NCI-H2081 (cell line): ENCODE measurements at regions not wholly inside any gene's neighbourhood (a gene's known extent, or its start where the extent isn't known, plus 50 kb on each side); places are given as distances from the start of the nearest gene placed in this dataset.
"Not testable (repeated sequence)": the region's sequence is repeated elsewhere in the genome, so short reads cannot be mapped to it uniquely, and the experiment has no call there.

Source experiments
- DNase-seq, 2 experiments: peaks; one replicate each; lab custom pipeline; 2025; lab: John Stamatoyannopoulos, UW

DNA sequence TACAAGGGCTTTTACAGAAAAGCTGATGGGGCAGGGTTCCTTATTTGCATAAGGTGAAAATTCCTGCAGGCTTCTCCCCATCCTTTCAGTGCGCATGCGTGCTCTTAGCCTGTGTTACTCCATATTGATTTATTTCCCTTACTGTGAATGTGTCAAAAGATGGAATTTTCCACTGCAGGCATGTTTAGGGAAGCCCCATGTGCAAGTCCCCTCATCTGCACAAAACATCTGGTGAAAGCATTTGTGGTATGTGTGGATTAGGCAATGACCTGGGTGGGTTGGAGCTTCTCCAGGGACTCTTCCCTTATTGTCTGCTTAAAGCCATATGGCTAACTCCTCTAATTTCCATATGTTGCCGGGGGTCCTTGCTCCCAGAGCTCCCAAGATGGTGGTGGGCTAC is 912.7 kb upstream of the LRFN5 start:
- no peak for DNase-seq

DNA sequence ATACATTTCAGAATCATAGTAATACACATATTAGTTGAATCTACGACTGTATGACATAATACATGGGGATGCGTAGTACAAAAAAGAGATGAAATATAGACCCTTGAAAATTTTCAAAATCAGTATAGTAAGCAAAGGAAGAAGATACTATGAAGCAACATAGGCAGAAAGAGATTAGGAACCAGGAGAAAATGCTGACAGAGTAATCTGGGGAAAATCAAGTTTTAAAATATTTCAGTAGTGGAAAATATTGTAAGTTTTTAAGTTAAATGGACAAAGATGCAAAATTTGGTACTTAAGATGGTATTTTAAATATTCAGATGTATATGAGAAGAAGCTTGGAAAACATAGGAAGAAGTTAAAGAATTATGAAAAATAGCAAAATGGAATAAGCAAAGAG is 915.6 kb upstream of the LRFN5 start:
- no peak for DNase-seq

DNA sequence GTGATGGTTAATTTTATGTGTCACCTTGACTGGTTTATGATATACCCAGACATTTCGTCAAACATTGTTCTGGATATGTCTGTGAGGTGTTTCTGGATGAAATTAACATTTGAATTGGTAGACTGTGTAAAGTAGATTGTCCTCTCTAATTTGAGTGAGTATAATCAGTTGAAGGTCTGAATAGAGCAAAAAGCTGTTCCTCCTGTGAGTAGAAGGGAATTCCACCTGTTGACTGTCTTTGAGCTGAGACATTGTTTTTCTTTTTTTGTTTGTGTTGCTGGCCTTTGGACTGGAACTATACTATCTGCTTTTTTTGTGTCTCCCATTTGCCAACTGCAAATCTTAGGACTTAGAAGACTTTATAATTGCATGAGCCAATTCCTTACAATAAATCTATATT is 920.9 kb upstream of the LRFN5 start:
- DNase-seq: no peak

DNA sequence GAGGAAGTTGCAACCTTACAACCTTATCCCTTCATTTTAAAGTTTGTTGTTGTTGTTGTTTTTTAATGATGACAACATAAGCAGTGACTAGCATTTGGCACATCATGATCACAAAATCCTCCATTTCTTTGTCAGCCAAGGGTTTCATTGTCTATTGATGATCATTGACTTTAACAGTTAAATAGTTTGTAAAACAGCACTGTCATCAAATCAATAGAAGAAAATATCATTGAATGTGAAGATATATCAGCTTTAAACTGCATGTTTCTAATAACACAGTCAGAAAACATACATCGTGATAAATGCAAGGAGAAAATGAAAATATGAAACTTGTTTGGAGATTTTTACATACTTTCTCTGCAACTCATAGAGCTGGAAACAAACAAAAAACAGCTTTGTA is 922.3 kb upstream of the LRFN5 start:
- no peak for DNase-seq

DNA sequence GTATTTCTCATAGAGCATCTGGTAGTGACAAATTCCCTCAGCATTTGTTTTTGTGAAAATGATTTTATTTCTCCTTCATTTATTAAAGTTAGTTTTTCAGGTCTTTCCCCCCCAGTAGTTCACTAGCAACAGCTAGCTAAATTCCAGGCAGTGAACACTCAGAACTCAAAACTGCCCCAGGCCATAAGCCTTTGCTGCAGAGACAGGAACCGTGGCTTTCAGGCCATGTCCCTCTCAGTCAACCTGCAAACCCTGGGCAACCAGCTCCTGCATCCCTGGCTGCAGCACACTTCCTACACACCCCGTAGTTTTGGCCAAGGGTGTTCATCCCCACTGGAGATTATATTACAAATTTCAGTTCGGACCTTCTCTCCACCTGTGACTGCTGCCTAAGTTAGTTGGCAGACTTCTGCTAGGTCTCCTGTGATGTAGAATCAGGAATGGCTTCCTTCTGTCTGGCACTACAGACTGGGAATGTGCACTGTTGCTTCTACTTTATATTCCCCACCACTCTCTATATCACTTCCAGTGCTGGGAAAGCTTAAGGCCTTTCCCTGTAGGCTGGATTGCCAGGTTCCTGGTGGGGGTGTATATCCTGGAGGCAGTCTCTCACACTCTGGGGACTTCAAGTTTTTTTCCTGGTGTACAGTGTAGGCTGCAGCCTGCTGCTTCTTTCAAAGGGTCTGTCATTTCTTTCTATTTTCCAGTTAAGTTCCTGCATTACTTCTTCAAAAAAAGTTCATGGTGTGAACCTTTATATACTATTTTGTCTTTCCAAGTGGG is 924.4 kb upstream of the LRFN5 start:
- no peak for DNase-seq

DNA sequence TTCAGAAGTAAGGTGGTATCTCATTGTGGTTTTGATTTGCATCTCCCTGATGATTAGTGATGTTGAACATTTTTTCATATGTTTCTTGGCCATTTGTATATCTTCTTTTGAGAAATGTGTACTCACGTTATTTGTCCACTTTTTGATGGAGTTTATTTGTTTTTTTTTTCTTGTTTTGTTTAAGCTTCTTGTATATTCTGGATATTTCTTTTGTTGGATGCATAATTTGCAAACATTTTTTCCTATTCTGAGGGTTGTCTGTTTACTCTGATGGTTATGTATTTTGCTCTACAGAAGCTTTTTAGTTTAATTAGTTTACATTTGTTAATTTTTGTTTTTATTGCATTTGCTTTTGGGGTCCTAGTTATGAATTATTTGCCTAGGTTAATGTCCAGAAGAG is 927.4 kb upstream of the LRFN5 start:
- DNase-seq: no peak

DNA sequence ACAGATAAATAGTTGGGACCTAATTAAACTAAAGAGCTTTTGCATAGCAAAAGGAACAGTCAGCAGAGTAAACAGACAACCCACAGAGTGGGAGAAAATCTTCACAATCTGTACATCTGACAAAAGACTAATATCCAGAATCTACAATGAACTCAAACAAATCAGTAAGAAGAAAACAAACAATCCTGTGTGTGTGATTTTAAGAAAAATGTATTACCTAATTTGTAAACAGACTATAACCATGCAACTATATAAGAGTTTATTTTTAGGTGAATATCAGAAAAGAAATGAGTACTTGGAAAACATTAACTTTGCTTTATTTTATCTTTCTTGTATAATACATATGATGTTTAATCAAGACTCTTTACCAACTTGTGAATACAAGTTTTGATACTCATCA is 929.5 kb upstream of the LRFN5 start:
- DNase-seq: not testable (repeated sequence)

DNA sequence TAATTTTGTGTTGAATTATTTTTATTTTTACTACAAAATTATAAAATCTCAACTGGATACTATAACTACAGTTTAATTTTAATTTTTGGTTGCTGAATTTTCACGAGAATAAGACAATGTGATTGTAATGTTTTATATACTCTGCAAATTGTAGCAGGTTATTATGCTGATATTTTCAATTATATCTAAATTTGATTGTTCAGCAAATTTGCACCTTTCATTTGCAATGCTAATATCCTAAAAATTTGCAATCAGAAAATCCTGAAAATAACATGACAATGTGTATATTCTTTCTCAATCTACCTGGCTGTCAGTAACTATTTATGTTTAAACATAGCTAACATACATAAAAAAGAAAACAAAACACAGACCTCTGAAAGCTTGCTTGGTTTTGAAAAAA is 932.2 kb upstream of the LRFN5 start:
- no peak for DNase-seq

DNA sequence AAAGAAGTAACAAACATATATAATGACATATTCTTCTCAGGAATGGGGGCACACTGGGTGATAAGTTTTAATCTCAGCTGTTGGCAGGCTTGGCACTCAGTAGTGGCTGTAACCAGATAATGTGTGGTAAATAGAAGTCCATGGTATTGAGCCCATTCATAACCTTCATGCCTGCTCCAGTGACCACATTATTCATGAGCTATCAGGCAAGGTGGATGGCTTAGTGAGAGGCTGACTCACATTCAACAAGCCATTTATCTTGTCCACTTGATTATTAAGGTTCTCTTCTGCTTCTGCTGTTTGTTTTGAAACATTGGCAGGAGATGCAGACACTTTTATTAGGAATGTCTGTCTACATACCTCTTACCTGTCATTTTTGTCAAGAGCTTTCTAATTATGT is 950.4 kb upstream of the LRFN5 start:
- peak in 1 of 2 experiments; percentile 17 for DNase-seq

DNA sequence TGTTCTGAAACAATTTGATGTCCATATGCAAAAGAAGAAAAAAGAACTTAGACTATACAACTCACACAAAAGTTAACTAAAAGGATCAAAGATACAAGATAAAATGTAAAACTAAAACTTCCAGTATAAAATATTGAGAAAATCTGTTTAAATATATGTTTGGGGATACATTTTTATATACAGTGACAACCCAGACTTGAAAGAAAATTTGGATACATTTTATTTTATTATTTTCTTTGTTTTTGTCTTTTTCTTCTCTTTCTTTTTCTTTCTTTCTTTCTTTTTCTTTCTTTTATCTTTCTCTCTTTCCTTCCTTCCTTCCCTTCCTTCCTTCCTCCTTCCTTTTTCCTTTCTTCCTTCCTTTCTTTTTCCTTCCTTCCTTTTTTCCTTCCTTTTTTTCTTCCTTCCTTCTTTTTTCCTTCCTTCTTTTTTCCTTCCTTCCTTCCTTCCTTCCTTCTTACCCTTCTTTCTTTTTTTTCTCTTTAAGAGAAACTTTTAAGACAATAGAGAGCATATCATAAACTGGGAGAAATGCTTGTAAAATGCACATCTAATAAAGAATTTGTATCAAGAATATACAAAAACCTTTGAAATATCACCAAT is 954.5 kb upstream of the LRFN5 start:
- no peak for DNase-seq

DNA sequence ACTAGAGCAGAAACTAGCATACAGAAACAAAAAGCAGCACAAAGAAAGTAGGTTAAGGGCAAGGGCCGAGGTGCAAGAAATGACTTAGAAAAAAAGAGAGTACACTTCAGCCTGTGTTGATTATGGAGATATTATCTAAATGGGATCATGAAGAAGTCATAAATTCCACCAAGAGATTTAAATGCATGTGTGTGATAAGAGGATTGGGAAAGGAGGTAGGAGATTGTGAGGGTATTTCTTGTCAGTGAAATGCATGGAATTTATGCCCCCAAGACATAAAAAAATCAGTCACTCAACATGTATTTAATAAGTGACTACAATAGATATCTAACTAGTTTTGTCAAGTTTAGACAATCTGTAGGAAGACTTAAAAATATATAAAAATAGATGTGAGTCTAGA is 976.2 kb upstream of the LRFN5 start:
- no peak for DNase-seq

DNA sequence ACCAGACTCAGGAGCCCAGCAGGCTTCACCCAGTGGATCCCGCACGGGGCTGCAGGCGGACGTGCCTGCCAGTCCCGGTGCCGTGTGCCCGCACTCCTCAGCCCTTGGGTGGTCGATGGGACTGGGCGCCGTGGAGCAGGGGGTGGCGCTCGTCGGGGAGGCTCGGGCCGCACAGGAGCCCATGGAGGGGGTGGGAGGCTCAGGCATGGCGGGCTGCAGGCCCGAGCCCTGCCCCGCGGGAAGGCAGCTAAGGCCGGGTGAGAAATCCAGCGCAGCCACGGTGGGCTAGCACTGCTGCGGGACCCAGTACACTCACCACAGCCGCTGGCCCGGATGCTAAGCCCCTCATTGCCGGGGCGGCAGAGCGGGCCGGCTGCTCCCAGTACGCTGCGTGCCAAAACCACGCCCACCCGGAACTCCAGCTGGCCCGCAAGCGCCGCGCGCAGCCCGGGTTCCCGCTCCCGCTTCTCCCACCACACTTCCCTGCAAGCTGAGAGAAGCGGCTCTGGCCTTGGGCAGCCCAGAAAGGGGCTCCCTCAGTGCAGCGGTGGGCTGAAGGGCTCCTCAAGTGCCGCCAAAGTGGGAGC is 977.0 kb upstream of the LRFN5 start:
- DNase-seq: not testable (repeated sequence)

DNA sequence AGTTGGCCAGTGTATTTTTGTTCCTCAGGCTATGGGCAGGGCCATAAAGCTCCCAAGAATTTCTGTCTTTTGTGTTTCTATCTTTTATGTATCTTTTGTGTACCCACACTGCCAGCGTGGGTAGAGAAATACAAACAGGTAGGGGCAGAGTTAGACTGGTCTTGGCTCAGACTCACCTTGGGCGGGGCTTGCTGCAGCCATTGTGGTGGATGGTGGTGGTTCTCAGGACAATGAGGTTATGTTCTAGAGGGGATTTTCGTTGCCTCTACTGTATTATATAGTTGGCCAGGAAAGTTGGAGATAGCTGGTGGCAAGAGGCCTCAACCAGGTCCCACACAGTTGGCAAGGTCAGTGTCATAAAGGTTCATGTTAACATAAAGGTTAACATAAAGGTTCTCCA is 977.5 kb upstream of the LRFN5 start:
- DNase-seq: no peak

DNA sequence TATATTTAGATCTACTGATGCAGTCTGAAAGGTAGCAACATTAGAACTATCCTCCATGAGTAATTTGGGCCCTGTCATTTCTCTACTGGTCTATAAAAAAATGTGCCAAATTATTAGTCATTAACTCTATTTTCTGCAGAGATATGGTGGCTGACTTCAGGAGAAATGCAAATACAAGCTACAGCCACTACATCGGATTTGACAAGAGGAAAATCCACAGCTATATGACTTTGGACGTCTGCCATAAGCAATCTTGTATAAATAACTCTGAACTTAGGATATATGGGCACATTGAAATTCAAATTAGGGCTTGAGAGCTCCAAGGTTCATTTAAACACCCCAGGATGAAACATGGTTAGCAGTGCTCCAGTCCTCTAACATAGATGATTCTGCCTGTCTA is 983.0 kb upstream of the LRFN5 start:
- peak; percentile 18 to 74 for DNase-seq

DNA sequence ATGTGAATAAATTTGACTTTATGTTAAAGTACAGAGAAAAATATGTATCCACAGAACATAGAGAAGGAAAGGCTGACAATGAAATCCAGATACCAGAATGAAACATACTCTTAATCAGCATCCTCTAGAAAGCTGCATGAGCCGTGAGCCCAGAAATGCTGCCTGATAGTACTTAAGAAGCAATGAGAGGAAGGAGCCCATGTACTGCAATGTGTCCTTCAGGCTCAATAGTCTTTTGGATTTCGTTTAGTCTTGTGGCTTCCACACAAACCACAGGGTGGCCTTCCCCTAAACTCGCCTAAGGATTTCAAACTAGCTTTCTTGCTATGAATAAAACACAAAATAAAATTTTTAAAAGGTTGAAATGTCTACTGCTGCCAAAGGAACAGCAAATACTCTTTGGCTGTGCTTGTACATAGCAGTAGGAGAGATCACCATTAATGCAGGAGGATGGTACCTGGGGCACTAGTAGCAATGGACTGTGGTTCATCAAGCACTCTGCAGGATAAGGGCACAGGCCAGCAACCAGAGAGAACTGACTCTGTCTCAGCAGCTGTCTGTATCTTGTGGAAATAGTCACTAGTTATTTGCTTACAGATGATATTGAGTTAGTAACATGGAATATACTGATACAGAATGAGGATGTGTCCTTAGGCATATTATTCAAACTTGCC is 988.3 kb upstream of the LRFN5 start:
- no peak for DNase-seq

DNA sequence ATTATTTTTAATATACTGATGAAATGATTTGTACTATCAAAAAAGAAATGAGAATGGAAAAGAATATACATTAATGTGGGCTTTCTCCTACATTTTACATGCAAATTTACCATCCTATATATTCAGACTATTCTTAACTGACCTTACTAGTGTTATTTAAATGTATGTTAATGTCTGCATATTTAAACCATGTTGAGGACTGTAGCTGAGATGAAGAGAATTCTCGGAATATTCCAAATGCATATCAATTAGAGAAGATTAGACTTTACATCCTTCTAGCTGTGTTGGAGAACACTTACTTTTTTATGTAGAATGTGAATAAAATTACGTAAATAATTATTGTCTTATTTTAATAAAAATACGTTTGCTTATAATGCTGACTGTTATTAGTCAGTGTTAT is 990.1 kb upstream of the LRFN5 start:
- no peak for DNase-seq

DNA sequence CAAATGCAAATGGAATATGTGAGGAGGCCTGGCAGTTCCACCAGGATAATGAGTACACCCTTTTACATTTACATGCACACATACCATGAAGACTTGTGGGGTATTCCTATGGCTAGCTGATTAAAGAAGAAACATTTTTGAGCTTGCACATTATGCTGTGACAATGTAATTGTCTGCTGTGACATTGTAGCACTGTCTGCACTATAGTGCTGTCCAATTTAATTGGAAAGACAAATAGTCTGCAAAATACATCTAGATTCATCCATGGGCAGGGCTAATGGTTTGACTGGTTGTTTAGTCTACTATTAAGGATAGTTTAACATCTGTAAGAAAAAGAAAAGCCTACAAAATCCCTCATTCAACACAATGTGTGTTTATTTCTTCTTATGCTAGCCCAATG is 1005.6 kb upstream of the LRFN5 start:
- no peak for DNase-seq

DNA sequence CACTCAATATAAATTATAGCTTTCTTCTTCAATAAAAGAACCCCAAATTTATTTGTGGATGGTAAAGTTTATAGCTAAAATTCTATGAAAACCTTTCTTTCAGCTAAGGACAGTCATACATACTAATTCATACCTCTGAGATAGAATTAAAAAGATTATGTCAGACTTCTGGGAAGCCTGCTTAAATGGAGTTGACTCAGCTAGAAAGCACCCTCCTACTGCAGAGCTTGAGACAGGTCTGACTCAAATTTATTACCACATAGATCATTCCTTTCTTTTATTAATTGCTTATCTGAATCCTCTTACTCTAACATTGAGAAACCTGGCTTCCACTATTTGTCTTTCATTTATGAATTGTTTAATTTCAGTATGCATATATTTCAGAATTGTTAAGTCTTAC is 1007.0 kb upstream of the LRFN5 start:
- DNase-seq: no peak

DNA sequence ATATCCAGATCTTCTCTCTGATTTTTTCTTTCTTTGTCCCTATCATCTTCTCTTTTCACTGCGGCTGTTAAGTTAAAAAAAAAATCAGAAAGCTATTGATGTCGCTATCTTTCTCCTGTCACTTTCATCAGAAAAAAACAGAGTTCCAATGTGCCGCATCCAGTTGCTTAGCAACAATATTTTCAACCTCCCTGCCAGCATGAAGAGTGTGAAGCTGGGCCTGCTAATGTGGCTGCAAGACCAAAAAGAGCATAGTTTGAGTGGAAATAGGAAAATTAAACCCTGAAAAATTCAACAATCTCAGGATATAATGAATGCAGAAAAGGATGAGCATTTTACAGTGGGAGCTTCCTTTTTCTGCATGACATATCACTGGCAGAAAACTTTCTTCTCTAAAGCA is 1025.4 kb upstream of the LRFN5 start:
- no peak for DNase-seq

DNA sequence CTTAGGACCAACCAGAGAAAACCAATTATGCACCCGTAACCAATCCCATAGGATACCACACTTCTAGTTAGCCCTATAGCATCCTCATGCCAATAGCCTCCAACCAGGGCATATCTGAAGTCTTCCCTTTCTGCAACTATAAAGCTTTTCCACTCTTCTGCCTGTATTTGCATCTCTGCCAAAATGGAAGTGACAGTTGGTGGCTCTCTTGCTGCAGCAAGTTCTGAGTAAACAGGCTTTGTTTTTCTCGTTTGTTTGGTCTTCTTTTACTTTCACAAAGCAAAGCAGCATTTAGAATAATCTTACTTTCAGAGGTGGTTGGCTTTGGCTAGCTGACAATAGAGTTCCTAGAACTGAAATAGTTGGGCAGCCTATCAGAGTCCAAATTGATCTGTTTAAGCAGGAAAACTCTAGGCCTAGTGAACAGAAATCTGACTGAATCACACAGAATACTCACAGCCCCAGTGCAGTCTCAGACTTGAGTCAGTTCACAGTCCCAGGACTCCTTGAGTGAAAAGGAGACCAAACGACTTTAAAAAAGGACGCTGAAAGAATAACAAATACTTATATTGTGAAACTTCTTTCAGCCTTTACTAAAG is 1029.7 kb upstream of the LRFN5 start:
- DNase-seq: no peak

DNA sequence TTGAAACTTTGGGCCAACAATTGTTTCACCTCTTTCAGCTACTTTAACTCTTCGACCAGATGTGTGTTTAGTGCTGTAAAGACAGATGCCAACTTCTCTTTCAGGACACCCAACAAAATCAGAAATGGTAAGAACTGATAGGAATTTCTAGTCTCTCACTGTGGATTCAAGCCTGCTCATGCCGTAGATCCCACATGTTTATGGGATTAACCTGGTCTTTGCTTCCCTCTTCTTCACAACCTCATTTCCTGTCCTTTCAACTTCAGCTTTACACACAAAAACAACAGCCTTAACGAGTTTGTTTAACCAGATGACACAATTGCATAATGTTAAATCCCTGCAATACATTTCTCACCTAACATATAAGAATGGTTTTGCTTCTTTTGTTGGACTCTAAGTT is 1031.9 kb upstream of the LRFN5 start:
- DNase-seq: no peak

DNA sequence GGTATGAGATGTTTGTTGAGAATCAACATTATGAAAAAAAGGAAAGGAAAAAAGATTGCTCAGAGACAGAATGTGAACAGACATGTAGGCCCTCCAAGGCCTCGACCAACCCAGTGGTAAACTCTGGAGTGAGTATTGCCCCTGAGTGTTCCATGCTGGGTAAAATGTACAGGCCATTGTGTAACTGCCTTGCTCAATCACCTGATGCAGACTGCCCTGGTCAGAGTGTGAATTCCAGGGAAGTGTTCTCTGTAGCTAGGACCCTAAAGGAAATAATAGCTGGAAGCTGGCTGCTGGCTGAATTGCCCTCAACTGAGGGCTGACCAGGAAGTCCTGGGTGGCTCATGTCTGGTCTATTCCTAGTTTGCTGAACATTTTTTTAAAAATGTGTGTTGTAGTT is 1081.4 kb upstream of the LRFN5 start:
- no peak for DNase-seq

DNA sequence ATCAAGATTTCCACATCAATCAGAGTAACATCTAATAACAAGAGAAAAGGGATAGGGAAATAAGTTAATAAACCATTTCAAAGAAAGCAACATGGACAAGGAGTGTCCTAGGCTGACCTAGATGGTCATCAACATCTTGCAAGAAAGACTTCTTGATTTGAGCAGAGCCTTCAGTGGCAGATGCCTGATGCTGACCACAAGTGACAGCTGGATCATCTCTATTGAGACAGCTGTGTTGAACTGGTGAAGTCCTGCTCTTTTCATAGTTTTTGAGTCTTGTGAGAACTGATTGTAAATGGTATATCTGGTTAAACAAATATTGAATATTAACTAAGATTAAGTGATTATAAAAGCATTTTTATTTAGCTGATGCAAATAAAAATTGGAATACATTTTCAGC is 1083.6 kb upstream of the LRFN5 start:
- DNase-seq: no peak
